Mucosa of stomach (tissue), 1 donor: ENCODE measurements at regions not wholly inside any gene's neighbourhood (a gene's known extent, or its start where the extent isn't known, plus 50 kb on each side); places are given as distances from the start of the nearest gene placed in this dataset.

Experiments
- H3K27me3 ChIP-seq: one replicate; pipeline ENCODE4 v1.7.0; 2013; ENCODE audit warnings: mild to moderate bottlenecking, low read length; ENCODE audit not compliant: control insufficient read depth, insufficient read depth
- H3K36me3 ChIP-seq: one replicate; pipeline ENCODE4 v1.7.0; 2013; ENCODE audit warnings: low read length; ENCODE audit not compliant: control insufficient read depth, insufficient read depth
- H3K4me1 ChIP-seq: one replicate; pipeline ENCODE4 v1.7.0; 2013; ENCODE audit warnings: mild to moderate bottlenecking, low read length; ENCODE audit not compliant: control insufficient read depth, insufficient read depth
- H3K4me3 ChIP-seq: one replicate; pipeline ENCODE4 v1.7.0; 2013; ENCODE audit warnings: low read length
- H3K9ac ChIP-seq: one replicate; pipeline ENCODE4 v1.7.0; 2013; ENCODE audit warnings: mild to moderate bottlenecking, low read length, moderate library complexity
- H3K9me3 ChIP-seq: one replicate; pipeline ENCODE4 v1.7.0; 2013; ENCODE audit warnings: mild to moderate bottlenecking, low read length, moderate library complexity; ENCODE audit not compliant: control insufficient read depth
- donor health status: Pancreatic carcinoma.

DNA sequence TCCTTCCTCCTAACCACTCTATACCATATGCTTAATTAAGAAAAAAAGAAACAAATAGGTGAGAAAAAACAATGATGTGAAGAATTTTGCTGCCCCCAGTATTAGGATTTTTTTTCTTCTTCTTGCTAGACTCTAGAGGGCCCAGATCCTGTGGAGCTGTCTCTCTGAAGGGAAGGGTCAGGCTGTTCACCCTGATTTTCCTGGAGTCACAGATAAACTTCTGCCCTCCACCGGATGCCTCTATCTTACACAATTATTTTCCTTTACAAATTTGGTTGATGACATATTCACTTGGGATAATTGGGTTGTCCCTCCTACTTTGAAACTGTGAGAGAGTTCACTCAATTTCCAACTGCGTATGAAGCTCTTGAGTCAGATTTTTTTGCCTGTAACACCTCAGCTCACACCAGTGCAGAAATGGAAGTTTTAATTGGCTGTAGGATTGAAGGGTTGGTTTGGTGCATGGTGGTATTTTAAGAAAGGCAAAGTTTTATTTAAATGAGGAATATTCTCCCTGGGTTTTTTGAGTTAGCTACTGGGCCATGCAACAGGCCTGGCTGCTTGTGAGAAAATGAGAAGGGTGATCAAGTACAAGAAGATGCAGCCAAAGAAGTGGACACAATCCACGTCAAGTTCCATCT lies 73.7 kb upstream of the ESR1 start:
- no peak overlapping the region for H3K9ac ChIP-seq

DNA sequence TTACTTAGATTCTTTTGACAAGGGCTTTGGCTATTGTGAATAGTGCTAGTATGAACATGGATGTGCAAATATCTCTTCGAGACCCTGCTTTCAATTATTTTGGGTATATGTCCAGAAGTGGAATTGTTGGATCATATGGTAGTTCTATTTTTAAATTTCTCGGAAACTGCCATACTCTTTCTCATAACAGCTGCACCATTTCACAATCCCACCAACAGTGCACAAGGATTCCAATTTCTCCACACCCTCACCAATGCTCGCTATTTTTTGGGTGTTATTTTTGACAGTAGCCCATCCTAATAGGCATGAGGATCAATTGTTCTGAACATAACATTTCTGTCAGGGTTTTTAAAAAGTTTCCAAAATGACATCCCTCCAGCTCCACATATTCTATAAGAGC lies 69.2 kb upstream of the ESR1 start:
- H3K36me3 ChIP-seq, result no peaks in the 10 kb centered on the region
- H3K4me3 ChIP-seq, result no peak overlapping the region
- no peaks in the 10 kb centered on the region for H3K27me3 ChIP-seq
- no peak overlapping the region for H3K9ac ChIP-seq
- H3K4me1 ChIP-seq, result no peaks in the 10 kb centered on the region
- H3K9me3 ChIP-seq, result no peaks in the 10 kb centered on the region

More for the DNA sequence above, 73.7 kb upstream of the ESR1 start:
- Histone ChIP-seq H3K9me3 (no peaks in the 10 kb centered on the region), H3K27me3 (no peaks in the 10 kb centered on the region), H3K4me1 (no peaks in the 10 kb centered on the region), H3K4me3 (no peak overlapping the region), H3K36me3 (no peaks in the 10 kb centered on the region)

DNA sequence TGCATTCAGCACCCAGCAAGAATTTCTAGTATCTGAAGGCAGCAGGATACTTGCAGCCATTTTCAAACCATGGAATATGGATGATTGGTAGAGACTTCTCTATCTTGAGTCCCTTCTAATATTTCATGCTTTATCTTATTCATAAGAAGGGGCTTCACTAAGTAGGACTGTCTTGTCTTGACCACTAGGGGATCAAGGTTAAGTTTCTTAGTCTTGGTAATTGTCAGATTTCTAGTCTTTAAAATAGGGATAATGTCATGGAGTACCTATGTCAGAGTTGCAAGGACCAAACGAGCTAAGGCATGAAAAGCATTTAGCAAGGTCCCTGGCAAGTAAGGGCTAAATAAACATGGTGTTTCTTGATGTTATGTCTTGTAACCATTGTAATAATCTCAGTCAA lies 68.5 kb upstream of the ESR1 start:
- H3K9me3 ChIP-seq, result no peaks in the 10 kb centered on the region

DNA sequence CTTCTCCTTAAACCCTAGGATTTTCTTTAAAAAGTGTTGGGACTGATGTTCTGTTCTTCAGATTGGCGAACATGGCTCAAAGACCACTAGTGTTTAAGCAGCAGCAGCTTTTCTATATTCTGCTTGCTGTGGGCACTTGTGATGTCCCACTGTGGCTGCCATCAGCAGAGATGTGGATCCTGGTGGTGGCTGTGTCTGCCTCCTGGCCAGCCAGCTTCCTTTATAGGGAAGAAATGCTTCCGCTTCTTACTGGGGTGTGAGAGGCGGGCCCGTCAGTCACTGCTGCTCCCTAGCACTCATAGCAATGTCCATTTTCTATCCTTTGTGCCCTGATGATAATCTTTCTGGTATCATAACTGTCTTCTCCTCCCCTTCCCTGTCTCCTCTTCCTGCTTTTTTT lies 66.7 kb upstream of the ESR1 start:
- H3K9ac ChIP-seq, result no peak overlapping the region

More for the DNA sequence above, 68.5 kb upstream of the ESR1 start:
- Histone ChIP-seq H3K27me3 (no peaks in the 10 kb centered on the region), H3K4me1 (no peaks in the 10 kb centered on the region), H3K4me3 (no peak overlapping the region), H3K36me3 (no peaks in the 10 kb centered on the region), H3K9ac (no peak overlapping the region)

DNA sequence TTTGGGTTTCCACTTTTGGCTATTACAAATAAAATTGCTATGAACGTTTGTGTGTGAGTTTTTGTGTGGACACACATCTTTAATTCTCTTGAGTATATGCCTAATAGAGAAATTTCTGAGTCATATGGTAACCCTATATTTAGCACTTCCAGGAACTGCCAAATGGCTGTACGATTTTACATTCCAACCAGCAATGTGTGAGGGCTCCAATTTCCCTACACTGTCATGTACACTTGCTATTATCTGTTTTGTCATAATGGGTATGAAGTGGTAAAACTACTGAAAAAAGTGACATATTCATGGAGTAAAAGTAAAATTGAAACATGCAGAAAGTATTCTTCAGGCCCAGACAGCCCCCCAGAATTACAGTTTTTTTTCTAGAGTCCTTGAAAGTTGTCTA lies 59.6 kb upstream of the ESR1 start:
- H3K9ac ChIP-seq, result no peak overlapping the region
- H3K4me3 ChIP-seq, result no peak overlapping the region
- no peaks in the 10 kb centered on the region for H3K4me1 ChIP-seq

More for the DNA sequence above, 66.7 kb upstream of the ESR1 start:
- H3K4me1 ChIP-seq, result no peaks in the 10 kb centered on the region
- no peak overlapping the region for H3K4me3 ChIP-seq
- no peaks in the 10 kb centered on the region for H3K27me3 ChIP-seq
- no peaks in the 10 kb centered on the region for H3K36me3 ChIP-seq
- H3K9me3 ChIP-seq, result no peaks in the 10 kb centered on the region

DNA sequence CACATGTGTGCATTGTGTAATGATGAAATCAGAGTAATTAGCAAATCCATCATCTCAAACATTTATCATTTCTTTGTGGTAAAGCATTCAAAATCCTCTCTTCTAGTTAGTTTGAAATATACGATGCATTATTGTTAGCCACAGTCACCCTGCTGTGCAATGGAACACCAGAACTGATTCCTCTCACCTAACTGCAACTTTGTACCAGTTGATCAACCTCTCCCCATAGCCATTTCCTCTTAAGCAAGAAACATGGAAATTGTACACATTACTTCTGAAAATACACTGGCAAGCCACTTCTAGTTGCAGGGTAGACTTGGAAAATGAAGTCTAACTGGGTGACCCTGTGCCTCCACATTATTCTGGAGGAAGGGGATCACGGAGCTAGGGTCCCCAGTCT lies 58.1 kb upstream of the ESR1 start:
- Histone ChIP-seq H3K4me1 (no peaks in the 10 kb centered on the region), H3K9me3 (no peaks in the 10 kb centered on the region), H3K36me3 (no peaks in the 10 kb centered on the region), H3K9ac (no peak overlapping the region), H3K27me3 (no peaks in the 10 kb centered on the region), H3K4me3 (no peak overlapping the region)

More for the DNA sequence above, 59.6 kb upstream of the ESR1 start:
- Histone ChIP-seq H3K27me3 (no peaks in the 10 kb centered on the region), H3K9me3 (no peaks in the 10 kb centered on the region), H3K36me3 (no peaks in the 10 kb centered on the region)

DNA sequence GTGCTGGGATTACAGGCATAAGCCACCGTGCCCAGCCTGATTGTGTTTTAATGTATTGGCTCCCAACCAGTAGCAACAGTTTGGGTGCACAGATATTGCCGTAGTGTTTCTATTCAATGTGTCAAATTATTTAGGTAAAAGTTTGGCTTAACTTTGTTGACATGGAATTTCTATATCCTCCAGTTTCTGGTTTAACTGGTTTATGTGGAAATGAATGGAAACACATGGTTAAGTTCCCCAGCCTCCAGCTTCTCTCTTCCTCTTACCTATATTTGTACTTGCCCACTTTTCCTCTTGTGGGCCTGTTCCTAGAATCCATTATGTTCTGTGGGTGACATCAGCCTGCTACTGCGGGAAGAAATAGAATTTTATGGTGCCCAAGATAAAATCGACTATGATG lies 53.9 kb upstream of the ESR1 start:
- Histone ChIP-seq H3K36me3 (no peaks in the 10 kb centered on the region), H3K27me3 (no peaks in the 10 kb centered on the region), H3K4me3 (no peak overlapping the region), H3K4me1 (no peaks in the 10 kb centered on the region), H3K9ac (no peak overlapping the region), H3K9me3 (no peaks in the 10 kb centered on the region)

DNA sequence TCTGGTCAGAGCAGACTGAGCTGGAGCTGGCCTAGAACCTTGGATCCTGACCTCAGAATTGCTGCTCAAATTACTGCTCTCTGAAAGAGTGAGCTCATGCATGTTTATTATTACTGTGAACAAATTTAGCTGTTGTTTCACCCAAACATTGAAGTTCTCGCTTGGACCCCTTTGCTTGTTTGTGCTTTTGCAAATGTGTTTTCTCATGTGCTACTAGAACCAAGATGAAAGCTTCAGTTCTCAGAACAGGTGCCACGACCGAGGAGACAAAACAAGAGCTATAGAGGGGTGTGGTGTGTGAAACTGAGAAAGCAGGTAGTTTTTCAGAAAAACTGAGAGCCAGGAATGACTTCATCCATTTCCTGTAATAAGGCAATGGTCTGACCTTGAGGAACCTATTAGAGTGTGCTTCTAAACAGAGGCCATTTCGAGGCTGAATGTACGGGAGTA lies 50.0 kb upstream of the ESR1 start:
- H3K4me1 ChIP-seq, result no peaks in the 10 kb centered on the region
- H3K36me3 ChIP-seq, result no peaks in the 10 kb centered on the region
- H3K4me3 ChIP-seq, result no peak overlapping the region
- H3K27me3 ChIP-seq, result no peaks in the 10 kb centered on the region
- H3K9me3 ChIP-seq, result no peaks in the 10 kb centered on the region
- no peak overlapping the region for H3K9ac ChIP-seq
